Stomach (tissue), 4 donors: ENCODE measurements at regions not wholly inside any gene's neighbourhood (a gene's known extent, or its start where the extent isn't known, plus 50 kb on each side); places are given as distances from the start of the nearest gene placed in this dataset.

Source experiments
- EP300 ChIP-seq: sonication (generic); formaldehyde crosslinking; IDR thresholded peaks from one replicate; pipeline ENCODE4 v1.6.1; 2017; ENCODE audit warnings: antibody characterized with exemption
- POLR2A ChIP-seq, 4 donors: fragments of 450-650 bp; IDR thresholded peaks; one replicate each; pipeline ENCODE4 v1.6.1; 2016; ENCODE audit warnings: antibody characterized with exemption in 4 of 4, control low read depth in 2 of 4, mild to moderate bottlenecking in 1 of 4, moderate library complexity in 1 of 4
- TF ChIP-seq, protein P1 (sequence below), 7 experiments: fragments of 450-650 bp in 4 of 7; fragments of 200-600 bp in 3 of 7; sonication (generic) in 3 of 7; IDR thresholded peaks; one replicate each; pipeline ENCODE4 v1.5.1; 2016 to 2019; ENCODE audit warnings: antibody characterized with exemption in 7 of 7, control low read depth in 2 of 7, mild to moderate bottlenecking in 1 of 7

DNA sequence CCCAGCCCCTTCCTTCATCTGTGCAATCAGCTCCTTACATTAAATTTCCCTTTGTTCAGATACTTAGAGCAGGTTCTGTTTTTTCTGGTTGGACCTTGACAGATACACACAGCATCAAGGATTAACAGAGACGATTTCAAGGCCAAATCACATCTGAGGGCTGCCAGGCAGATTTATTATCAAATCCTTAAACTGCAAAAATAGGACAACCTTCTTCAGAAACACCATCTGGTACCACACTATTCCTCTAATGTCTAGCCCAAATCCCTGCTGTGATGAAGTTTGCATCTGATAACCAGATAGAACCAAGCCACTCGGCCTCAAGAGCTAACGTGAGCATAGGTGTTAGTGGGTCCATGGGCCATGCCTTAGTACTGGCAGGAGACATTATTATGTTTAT, 250.7 kb upstream of the PROK2 start:
- TF ChIP-seq, protein P1, sequence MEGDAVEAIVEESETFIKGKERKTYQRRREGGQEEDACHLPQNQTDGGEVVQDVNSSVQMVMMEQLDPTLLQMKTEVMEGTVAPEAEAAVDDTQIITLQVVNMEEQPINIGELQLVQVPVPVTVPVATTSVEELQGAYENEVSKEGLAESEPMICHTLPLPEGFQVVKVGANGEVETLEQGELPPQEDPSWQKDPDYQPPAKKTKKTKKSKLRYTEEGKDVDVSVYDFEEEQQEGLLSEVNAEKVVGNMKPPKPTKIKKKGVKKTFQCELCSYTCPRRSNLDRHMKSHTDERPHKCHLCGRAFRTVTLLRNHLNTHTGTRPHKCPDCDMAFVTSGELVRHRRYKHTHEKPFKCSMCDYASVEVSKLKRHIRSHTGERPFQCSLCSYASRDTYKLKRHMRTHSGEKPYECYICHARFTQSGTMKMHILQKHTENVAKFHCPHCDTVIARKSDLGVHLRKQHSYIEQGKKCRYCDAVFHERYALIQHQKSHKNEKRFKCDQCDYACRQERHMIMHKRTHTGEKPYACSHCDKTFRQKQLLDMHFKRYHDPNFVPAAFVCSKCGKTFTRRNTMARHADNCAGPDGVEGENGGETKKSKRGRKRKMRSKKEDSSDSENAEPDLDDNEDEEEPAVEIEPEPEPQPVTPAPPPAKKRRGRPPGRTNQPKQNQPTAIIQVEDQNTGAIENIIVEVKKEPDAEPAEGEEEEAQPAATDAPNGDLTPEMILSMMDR (IDR thresholded peaks at IDR 0.05): no peak
- TF ChIP-seq EP300 (no peak), POLR2A (IDR thresholded peaks at IDR 0.05) (no peak)
